K562 (cell line): ENCODE measurements at regions not wholly inside any gene's neighbourhood (a gene's known extent, or its start where the extent isn't known, plus 50 kb on each side); places are given as distances from the start of the nearest gene placed in this dataset.

ENCODE experiments used
- ARID2 ChIP-seq: fragments of 450-650 bp; IDR thresholded peaks from 2 replicates; pipeline ENCODE4 v1.6.1; 2017; ENCODE audit warnings: antibody characterized with exemption, mild to moderate bottlenecking
- CEBPG ChIP-seq, 3 experiments: fragments of 200-800 bp in 1 of 3; sonication (Bioruptor generic) in 1 of 3; sonication (generic) in 1 of 3; formaldehyde crosslinking in 1 of 3; IDR thresholded peaks in 2 of 3; conservative IDR thresholded peaks in 1 of 3; 2 replicates each; pipeline versions ENCODE4 v1.6.1 to v1.8.0; 2016 to 2022; ENCODE audit warnings: missing compliant biosample characterization in 2 of 3, missing genetic modification characterization in 2 of 3, mild to moderate bottlenecking in 1 of 3, missing genetic modification reagents in 1 of 3
- CREM ChIP-seq: IDR thresholded peaks from 2 replicates; pipeline ENCODE4 v1.6.1; 2014; ENCODE audit warnings: antibody characterized with exemption, low read depth
- DNMT1 ChIP-seq: fragments of 450-650 bp; IDR thresholded peaks from 2 replicates; pipeline ENCODE4 v1.6.1; 2016; ENCODE audit warnings: antibody characterized with exemption, mild to moderate bottlenecking
- E2F5 ChIP-seq: sonication (generic); formaldehyde crosslinking; IDR thresholded peaks from 2 replicates; pipeline ENCODE4 v1.8.0; 2022; ENCODE audit warnings: mild to moderate bottlenecking, missing genetic modification reagents
- ELF4 ChIP-seq: fragments of 450-650 bp; formaldehyde crosslinking; IDR thresholded peaks from 2 replicates; pipeline ENCODE4 v1.4.0; 2022; ENCODE audit warnings: missing genetic modification characterization
- ESRRB ChIP-seq: fragments of 250-450 bp; sonication (Bioruptor Pico); IDR thresholded peaks from 2 replicates; pipeline ENCODE4 v1.5.0; 2020; ENCODE audit warnings: mild to moderate bottlenecking, moderate library complexity, borderline replicate concordance
- GABPA ChIP-seq: fragments of 200-800 bp; sonication (Bioruptor generic); conservative IDR thresholded peaks from 2 replicates; pipeline ENCODE4 v1.6.1; 2016; ENCODE audit warnings: low read depth, missing genetic modification characterization, missing compliant biosample characterization
- GABPB1 ChIP-seq: sonication (generic); formaldehyde crosslinking; IDR thresholded peaks from 2 replicates; pipeline ENCODE4 v1.8.0; 2022; ENCODE audit warnings: mild to moderate bottlenecking, missing genetic modification reagents
- GABPB2 ChIP-seq: fragments of 250-450 bp; sonication (Bioruptor Pico); conservative IDR thresholded peaks from 2 replicates; pipeline ENCODE4 v1.5.1; 2021; ENCODE audit warnings: mild to moderate bottlenecking
- MBD1 ChIP-seq: fragments of 250-450 bp; sonication (Bioruptor Pico); IDR thresholded peaks from 2 replicates; pipeline ENCODE4 v1.8.0; 2022; ENCODE audit warnings: inconsistent platforms
- NCOA6 ChIP-seq: fragments of 450-650 bp; IDR thresholded peaks from 2 replicates; pipeline ENCODE4 v1.6.1; 2017; ENCODE audit warnings: mild to moderate bottlenecking
- NR2C2 ChIP-seq, 2 experiments: fragments of 200-800 bp in 1 of 2; sonication (Bioruptor generic) in 1 of 2; sonication (generic) in 1 of 2; formaldehyde crosslinking in 1 of 2; IDR thresholded peaks; 2 replicates each; pipeline versions ENCODE4 v1.6.1 to v1.8.0; 2016 to 2022; ENCODE audit warnings: mild to moderate bottlenecking in 1 of 2, missing compliant biosample characterization in 1 of 2, missing genetic modification characterization in 1 of 2, missing genetic modification reagents in 1 of 2
- PHTF2 ChIP-seq: fragments of 250-450 bp; sonication (Bioruptor Pico); IDR thresholded peaks from 2 replicates; pipeline ENCODE4 v1.5.0; 2021; ENCODE audit warnings: mild to moderate bottlenecking
- RBM22 ChIP-seq: fragments of 200-400 bp; formaldehyde crosslinking; IDR thresholded peaks from 2 replicates; pipeline ENCODE4 v1.6.1; 2018; ENCODE audit warnings: low read length, low read depth; ENCODE audit not compliant: poor library complexity, severe bottlenecking
- TCF7L2 ChIP-seq: fragments of 150-350 bp; IDR thresholded peaks from 2 replicates; pipeline ENCODE4 v1.6.1; 2016; ENCODE audit warnings: low read depth, mild to moderate bottlenecking, low read length, moderate library complexity
- ZBTB49 ChIP-seq: sonication (generic); formaldehyde crosslinking; IDR thresholded peaks from 2 replicates; pipeline ENCODE4 v1.8.0; 2022; ENCODE audit warnings: missing genetic modification reagents, mild to moderate bottlenecking, borderline replicate concordance
- ZBTB7A ChIP-seq: IDR thresholded peaks from 2 replicates; pipeline ENCODE4 v1.6.1; 2011; ENCODE audit warnings: low read depth, mild to moderate bottlenecking, low read length, moderate library complexity, borderline replicate concordance; ENCODE audit not compliant: control insufficient read depth
- ZFX ChIP-seq: sonication (generic); formaldehyde crosslinking; IDR thresholded peaks from 2 replicates; pipeline ENCODE4 v1.8.0; 2022; ENCODE audit warnings: mild to moderate bottlenecking, missing genetic modification reagents, moderate library complexity
- ZNF583 ChIP-seq: fragments of 250-450 bp; sonication (Bioruptor Pico); IDR thresholded peaks from 2 replicates; pipeline ENCODE4 v1.4.0; 2020
- ZNF655 ChIP-seq: fragments of 250-450 bp; sonication (Bioruptor Pico); IDR thresholded peaks from 2 replicates; pipeline ENCODE4 v1.5.0; 2021

DNA sequence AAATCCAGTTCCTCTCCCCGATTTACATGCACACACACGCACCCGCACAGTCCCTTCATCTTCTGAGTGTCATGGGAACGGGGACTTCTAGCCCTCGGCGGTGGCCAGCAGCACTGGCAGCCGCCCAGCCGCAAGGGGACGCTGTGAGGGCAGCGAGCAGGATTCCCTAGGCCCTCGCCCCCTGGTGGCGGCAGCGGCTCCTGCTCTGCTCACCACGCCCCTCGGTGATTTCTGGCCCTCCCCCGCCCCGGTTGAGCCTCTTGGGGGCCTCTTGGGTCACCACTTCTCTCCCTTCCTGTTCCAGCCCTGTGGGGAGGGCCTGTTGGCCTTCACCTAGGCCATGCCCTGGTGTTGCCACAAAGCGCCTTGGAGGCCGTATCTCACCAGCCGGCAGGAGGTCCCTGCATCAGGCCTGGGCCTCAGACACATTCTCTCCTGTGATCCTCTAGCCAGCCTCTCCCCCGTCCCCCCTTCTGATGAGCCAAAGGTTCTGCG is 75.2 kb upstream of the KSR1 start (continued):
- no peak for TF ChIP-seq ZNF655
- TF ChIP-seq GABPA (tag), result no peak
- TF ChIP-seq CREM, result peak; percentile 81
- TF ChIP-seq GABPB2 (CRISPR knock-in tag), result no peak
- TF ChIP-seq ELF4 (CRISPR knock-in tag), result no peak
- no peak for TF ChIP-seq ZFX (CRISPR knock-in tag)
- TF ChIP-seq NR2C2 (CRISPR knock-in tag; IDR thresholded peaks at IDR 0.05), result 0 out of 2 replicates have a peak, but pooled peaks have one; percentile 43
- TF ChIP-seq NR2C2 (tag; IDR thresholded peaks at IDR 0.05), result peak; percentile 54; the same call in 1 of the 2 replicates
- TF ChIP-seq ESRRB (CRISPR knock-in tag), result no peak
- no peak for TF ChIP-seq CEBPG (CRISPR knock-in tag; IDR thresholded peaks at IDR 0.05)
- TF ChIP-seq CEBPG (tag; conservative IDR thresholded peaks at IDR 0.05 in 1 of 2, IDR thresholded peaks at IDR 0.05 in 1 of 2), result no peak
- TF ChIP-seq ZNF583 (CRISPR knock-in tag), result peak; percentile 32; the same call in 1 of the 2 replicates
- no peak for TF ChIP-seq ZBTB49
- peak; percentile 84 for TF ChIP-seq RBM22
- TF ChIP-seq DNMT1, result no peak
- TF ChIP-seq E2F5, result no peak
- TF ChIP-seq ARID2, result no peak
- TF ChIP-seq GABPB1, result peak; percentile 67
- TF ChIP-seq ZBTB7A, result peak; percentile 91
- no peak for TF ChIP-seq PHTF2
- TF ChIP-seq MBD1 (CRISPR knock-in tag), result no peak
- TF ChIP-seq NCOA6, result no peak
- TF ChIP-seq TCF7L2, result no peak
